ENCODE measurements at regions not wholly inside any gene's neighbourhood (a gene's known extent, or its start where the extent isn't known, plus 50 kb on each side); places are given as distances from the start of the nearest gene placed in this dataset.

DNA sequence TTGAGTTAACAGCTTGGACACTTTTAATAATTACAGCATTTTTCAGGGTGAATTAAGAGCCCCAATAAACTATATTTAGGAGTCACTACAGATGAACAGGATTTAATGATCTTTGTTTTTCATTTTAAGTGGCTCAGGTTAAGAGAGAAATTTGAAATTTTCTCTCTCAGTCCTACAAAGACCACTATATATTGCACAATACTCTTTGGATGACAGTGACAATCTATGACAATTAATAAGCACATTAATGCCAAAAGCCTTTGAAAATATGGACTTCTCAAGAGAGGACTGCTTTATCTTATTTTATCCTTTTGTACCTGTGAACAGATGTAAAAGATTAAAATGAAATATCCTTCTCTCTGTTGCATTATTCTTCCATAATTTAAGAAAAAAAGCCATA lies 151.1 kb upstream of the IRX5 start:
- no peak for DNase-seq (ENCODE audit: extremely low read depth, low read depth)
- TF ChIP-seq, protein P1, sequence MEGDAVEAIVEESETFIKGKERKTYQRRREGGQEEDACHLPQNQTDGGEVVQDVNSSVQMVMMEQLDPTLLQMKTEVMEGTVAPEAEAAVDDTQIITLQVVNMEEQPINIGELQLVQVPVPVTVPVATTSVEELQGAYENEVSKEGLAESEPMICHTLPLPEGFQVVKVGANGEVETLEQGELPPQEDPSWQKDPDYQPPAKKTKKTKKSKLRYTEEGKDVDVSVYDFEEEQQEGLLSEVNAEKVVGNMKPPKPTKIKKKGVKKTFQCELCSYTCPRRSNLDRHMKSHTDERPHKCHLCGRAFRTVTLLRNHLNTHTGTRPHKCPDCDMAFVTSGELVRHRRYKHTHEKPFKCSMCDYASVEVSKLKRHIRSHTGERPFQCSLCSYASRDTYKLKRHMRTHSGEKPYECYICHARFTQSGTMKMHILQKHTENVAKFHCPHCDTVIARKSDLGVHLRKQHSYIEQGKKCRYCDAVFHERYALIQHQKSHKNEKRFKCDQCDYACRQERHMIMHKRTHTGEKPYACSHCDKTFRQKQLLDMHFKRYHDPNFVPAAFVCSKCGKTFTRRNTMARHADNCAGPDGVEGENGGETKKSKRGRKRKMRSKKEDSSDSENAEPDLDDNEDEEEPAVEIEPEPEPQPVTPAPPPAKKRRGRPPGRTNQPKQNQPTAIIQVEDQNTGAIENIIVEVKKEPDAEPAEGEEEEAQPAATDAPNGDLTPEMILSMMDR (IDR thresholded peaks at IDR 0.05; ENCODE audit: low read depth, low read length), result no peak

DNA sequence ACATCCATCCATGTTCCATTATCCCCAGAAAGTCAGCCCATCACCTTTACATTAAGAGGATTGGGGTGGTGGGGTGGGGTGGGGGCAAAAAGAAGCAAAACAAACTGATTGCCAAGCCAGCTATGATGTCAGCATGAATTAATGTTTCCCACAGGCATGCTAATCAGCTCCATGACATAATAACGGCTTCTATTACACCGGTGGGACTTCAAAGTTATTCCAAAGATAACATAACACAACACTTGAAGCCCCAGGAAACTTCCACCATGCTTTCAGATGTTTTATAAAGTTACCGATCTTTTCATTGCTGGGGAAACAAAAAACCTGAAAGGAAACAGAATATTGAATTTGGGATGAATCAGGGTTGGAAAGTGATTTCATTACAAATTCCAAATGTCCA lies 155.9 kb upstream of the IRX5 start:
- DNase-seq (ENCODE audit: extremely low read depth, low read depth), result no peak
- TF ChIP-seq, protein P1 (IDR thresholded peaks at IDR 0.05; ENCODE audit: low read depth, low read length), result no peak

DNA sequence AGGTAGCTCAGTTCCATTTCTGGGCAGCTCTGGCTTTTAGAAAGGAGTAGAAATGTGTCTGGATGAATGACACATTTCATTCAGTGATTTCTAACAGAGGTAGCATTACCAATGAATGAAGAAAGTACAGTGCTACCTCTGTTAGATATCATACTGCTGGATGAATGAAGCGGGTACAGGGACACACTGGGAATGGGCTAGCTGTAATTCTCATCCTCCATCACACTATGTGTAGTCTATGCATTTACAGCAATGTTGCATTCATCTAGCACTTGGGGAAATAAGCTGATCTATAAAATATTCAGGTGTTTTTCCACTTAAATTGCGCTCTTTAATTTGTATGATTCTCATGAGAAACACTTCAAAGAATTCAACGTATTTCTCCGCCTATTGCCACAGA lies 158.3 kb upstream of the IRX5 start:
- TF ChIP-seq, protein P1 (IDR thresholded peaks at IDR 0.05; ENCODE audit: low read depth, low read length), result no peak
- DNase-seq (ENCODE audit: extremely low read depth, low read depth), result no peak

DNA sequence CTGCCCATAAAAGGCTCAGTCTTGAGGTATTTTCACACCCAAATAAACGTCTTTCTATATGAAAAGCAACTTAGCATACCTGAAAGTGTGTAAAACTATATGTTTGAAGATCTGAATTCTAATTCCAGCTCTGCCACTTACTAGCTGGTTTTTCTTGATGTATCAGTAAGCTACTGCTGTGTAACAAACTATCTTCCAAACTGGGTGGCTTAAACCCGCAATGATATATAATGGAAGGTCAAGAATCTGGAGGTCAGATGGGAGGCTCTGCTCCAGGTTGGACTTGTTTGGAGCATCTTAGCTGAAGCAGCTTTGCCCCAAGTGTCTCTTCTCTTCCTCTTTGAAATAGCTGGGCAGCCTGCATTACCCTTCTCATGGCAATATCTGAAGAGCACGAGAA lies 164.3 kb upstream of the IRX5 start:
- TF ChIP-seq, protein P1 (IDR thresholded peaks at IDR 0.05; ENCODE audit: low read depth, low read length), result no peak
- DNase-seq (ENCODE audit: extremely low read depth, low read depth), result no peak

DNA sequence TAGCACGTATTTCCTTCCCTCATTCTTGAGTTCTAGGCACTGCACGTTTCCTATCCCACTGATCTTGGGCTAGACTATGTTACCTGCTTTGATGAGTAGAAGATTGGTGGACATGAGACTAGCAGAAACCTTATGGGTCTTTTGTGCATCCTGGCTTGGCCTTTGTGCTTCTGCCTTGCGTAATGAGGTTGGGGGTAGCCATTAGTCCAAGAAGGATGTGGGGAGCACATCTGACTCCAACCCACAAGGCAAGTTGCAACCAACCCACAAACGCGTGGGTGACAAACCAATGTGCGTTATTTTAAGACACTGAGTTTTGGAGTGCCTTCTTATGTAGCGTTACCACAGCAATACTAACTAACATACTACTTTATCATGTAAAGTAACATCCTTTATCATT lies 180.4 kb upstream of the IRX5 start:
- no peak for DNase-seq (ENCODE audit: extremely low read depth, low read depth)
- TF ChIP-seq, protein P1 (IDR thresholded peaks at IDR 0.05; ENCODE audit: low read depth, low read length), result no peak

DNA sequence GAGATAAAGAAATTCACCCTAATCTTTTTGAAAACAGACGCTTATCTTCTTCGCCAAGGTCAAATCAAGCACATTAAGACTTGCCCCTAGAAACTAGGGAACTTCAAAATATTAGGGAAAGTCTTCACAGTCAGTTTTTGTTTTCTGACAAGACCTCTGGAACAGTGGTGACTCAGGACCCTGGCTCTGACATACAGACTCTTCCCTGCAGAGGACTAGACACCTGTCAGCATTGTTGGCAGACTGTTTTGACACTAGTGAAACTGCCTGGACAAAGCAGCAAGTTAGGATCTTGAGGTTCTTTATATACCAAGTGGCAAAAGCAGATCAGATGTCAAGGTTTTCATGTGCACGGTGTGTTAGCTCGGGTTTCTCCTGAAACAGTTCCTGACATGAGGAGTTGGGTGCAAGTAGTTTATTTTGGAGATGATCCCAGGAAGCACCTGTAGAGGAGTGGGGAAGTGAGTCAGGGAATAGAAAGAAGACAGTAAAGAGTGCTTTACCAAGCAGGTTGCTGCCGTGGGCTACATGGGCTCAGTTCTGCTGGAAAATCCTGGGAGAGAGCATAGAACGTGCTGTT lies 182.0 kb upstream of the IRX5 start:
- DNase-seq (ENCODE audit: extremely low read depth, low read depth), result no peak
- TF ChIP-seq, protein P1 (IDR thresholded peaks at IDR 0.05; ENCODE audit: low read depth, low read length), result no peak

DNA sequence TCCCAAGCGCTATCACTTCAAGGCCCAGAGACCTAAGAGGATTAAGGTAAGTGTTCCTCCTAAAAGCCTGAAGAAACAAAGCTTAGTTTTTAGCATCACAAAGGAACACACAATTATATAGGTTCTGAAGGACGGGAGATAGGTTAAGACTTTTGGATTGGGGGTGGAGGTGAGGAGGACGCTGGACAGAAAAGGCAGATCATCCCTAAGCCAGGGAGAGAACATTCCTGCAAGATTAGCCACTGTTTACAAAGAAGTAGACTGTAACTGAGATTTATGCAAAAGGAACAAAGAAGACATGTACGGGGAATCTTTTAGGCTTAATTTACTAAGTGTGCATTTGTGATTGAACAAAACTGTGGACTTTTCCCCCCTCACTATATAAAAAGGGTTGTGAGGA lies 184.1 kb upstream of the IRX5 start:
- TF ChIP-seq, protein P1 (IDR thresholded peaks at IDR 0.05; ENCODE audit: low read depth, low read length), result no peak
- no peak for DNase-seq (ENCODE audit: extremely low read depth, low read depth)
